ENCODE measurements at regions not wholly inside any gene's neighbourhood (a gene's known extent, or its start where the extent isn't known, plus 50 kb on each side); places are given as distances from the start of the nearest gene placed in this dataset.

DNA sequence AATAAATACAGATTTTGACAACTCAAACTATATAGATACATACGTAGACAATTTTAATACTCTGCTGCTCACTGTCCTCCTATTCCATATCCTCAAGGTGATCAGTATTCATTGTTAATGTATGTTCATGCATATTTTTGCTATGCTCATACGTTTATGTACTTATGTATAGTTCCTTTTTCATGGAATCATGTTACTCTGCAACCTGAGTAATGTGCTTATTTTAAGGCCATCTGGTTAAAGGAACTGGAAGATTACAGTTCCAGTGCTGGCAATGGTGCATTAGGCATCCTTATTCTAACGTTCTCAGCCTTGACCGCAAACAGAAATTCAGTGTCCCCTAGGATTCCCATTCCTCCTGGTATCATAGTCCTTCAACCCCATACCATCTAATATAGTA lies 385.0 kb upstream of the TNP1 start:
- H4K20me1 ChIP-seq (ENCODE audit: low read depth, low read length): no peaks in the 10 kb centered on the region
- no peaks in the 10 kb centered on the region for H3K79me2 ChIP-seq (ENCODE audit: insufficient read depth, low read length)
- H3K27me3 ChIP-seq (ENCODE audit: low read length): no peaks in the 10 kb centered on the region
- H3K4me3 ChIP-seq (ENCODE audit: insufficient read depth, low read length, poor library complexity, severe bottlenecking): no peak overlapping the region
- no peak overlapping the region for H3K4me2 ChIP-seq (ENCODE audit: low read depth, low read length, poor library complexity, severe bottlenecking)
- H3F3A ChIP-seq (ENCODE audit: insufficient read depth): no peaks in the 10 kb centered on the region
- H3K9me2 ChIP-seq (replicated peaks; ENCODE audit: insufficient read depth, low read length): no peaks in the 10 kb centered on the region
- H3K36me3 ChIP-seq (ENCODE audit: low read length): no peaks in the 10 kb centered on the region
- no peak overlapping the region for H2AFZ ChIP-seq (ENCODE audit: low read depth, low read length, severe bottlenecking)
- no peaks in the 10 kb centered on the region for H3K9me3 ChIP-seq (ENCODE audit: insufficient read depth, low read length)
- H3K27ac ChIP-seq (ENCODE audit: low read depth, low read length): no peak overlapping the region
- H3K9ac ChIP-seq (ENCODE audit: low read length): no peak overlapping the region
- TF ChIP-seq EZH2phosphoT487 (conservative IDR thresholded peaks at IDR 0.05; ENCODE audit: low read length) (no peak), CTCF (IDR thresholded peaks at IDR 0.05; ENCODE audit: insufficient read depth, low read length, poor library complexity, severe bottlenecking) (no peak)

GRCh38 chr2:217242947-217243346 lies 383.1 kb upstream of the TNP1 start:
- H3F3A ChIP-seq (ENCODE audit: insufficient read depth): no peaks in the 10 kb centered on the region
- no peaks in the 10 kb centered on the region for H3K79me2 ChIP-seq (ENCODE audit: insufficient read depth, low read length)
- no peaks in the 10 kb centered on the region for H3K9me3 ChIP-seq (ENCODE audit: insufficient read depth, low read length)
- no peaks in the 10 kb centered on the region for H3K36me3 ChIP-seq (ENCODE audit: low read length)
- H3K9ac ChIP-seq (ENCODE audit: low read length): no peak overlapping the region
- no peak overlapping the region for H3K4me2 ChIP-seq (ENCODE audit: low read depth, low read length, poor library complexity, severe bottlenecking)
- H3K27ac ChIP-seq (ENCODE audit: low read depth, low read length): no peak overlapping the region
- H3K4me3 ChIP-seq (ENCODE audit: insufficient read depth, low read length, poor library complexity, severe bottlenecking): no peak overlapping the region
- H4K20me1 ChIP-seq (ENCODE audit: low read depth, low read length): no peaks in the 10 kb centered on the region
- no peak for TF ChIP-seq CTCF (IDR thresholded peaks at IDR 0.05; ENCODE audit: insufficient read depth, low read length, poor library complexity, severe bottlenecking)
- no peak for TF ChIP-seq EZH2phosphoT487 (conservative IDR thresholded peaks at IDR 0.05; ENCODE audit: low read length)
- no peaks in the 10 kb centered on the region for H3K9me2 ChIP-seq (replicated peaks; ENCODE audit: insufficient read depth, low read length)
- H2AFZ ChIP-seq (ENCODE audit: low read depth, low read length, severe bottlenecking): no peak overlapping the region
- no peaks in the 10 kb centered on the region for H3K27me3 ChIP-seq (ENCODE audit: low read length)

GRCh38 chr2:217231724-217232123 lies 371.9 kb upstream of the TNP1 start:
- no peak for TF ChIP-seq CTCF (IDR thresholded peaks at IDR 0.05; ENCODE audit: insufficient read depth, low read length, poor library complexity, severe bottlenecking)
- TF ChIP-seq EZH2phosphoT487 (conservative IDR thresholded peaks at IDR 0.05; ENCODE audit: low read length): no peak
- no peak overlapping the region for H3K9ac ChIP-seq (ENCODE audit: low read length)
- H3K27me3 ChIP-seq (ENCODE audit: low read length): no peaks in the 10 kb centered on the region

More at GRCh38 chr2:217231724-217232123, 371.9 kb upstream of the TNP1 start:
- Histone ChIP-seq H3K27ac (ENCODE audit: low read depth, low read length) (no peak overlapping the region), H3F3A (ENCODE audit: insufficient read depth) (no peaks in the 10 kb centered on the region), H3K4me3 (ENCODE audit: insufficient read depth, low read length, poor library complexity, severe bottlenecking) (no peak overlapping the region), H3K9me2 (replicated peaks; ENCODE audit: insufficient read depth, low read length) (no peaks in the 10 kb centered on the region), H3K79me2 (ENCODE audit: insufficient read depth, low read length) (no peaks in the 10 kb centered on the region), H3K9me3 (ENCODE audit: insufficient read depth, low read length) (no peaks in the 10 kb centered on the region), H3K36me3 (ENCODE audit: low read length) (no peaks in the 10 kb centered on the region), H3K4me2 (ENCODE audit: low read depth, low read length, poor library complexity, severe bottlenecking) (no peak overlapping the region), H4K20me1 (ENCODE audit: low read depth, low read length) (no peaks in the 10 kb centered on the region), H2AFZ (ENCODE audit: low read depth, low read length, severe bottlenecking) (no peak overlapping the region)

Measured in SU-DHL-6 (cell line).